SIG-M5 treated with dmso at 0.1 percent for 504 hours (cell line): ENCODE measurements at regions not wholly inside any gene's neighbourhood (a gene's known extent, or its start where the extent isn't known, plus 50 kb on each side); places are given as distances from the start of the nearest gene placed in this dataset.
"Not testable (repeated sequence)": the region's sequence is repeated elsewhere in the genome, so short reads cannot be mapped to it uniquely, and the experiment has no call there.

Source experiments
- DNase-seq: peaks from one replicate; lab custom pipeline; 2025; ENCODE audit not compliant: unreplicated experiment; lab: John Stamatoyannopoulos, UW

DNA sequence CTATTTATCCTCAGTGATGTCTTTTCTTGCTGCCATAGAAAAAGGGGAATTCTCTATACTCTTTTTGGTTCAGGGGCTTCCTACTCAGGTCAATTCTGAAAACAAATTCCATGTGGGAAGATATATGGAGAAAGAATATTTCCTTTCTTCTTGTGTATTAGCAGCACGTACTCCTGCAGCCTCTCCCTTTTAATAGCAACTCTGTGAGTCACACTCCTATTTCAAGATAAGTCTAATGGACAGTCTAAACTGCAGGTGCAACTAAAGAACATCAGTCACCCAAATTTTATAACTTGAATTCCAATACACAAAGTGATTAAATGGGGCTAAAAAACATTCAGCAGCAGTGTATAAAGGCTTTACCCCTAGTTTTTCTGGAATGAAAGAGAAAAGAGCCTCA, 942.2 kb downstream of the CNTNAP5 start:
- DNase-seq: no peak

DNA sequence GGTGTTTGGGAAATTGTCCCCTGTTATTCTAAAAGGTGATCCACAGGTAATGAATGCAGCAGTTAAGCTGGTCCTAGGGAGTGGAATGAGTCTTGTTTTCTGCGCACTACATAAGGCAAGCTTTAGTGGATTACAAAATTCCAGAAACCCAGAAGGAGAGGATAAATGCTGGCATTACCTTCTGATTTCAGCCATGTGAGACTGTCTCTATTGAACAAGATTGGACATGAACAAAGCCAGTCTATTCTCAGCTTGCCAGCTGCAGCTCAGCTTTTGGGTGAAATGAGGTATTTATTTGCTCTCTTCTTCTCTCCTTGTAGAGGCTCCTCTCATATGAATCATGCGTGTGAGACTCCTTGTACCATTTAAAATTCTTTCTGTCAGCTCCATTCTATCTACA, 944.9 kb downstream of the CNTNAP5 start:
- DNase-seq: no peak

DNA sequence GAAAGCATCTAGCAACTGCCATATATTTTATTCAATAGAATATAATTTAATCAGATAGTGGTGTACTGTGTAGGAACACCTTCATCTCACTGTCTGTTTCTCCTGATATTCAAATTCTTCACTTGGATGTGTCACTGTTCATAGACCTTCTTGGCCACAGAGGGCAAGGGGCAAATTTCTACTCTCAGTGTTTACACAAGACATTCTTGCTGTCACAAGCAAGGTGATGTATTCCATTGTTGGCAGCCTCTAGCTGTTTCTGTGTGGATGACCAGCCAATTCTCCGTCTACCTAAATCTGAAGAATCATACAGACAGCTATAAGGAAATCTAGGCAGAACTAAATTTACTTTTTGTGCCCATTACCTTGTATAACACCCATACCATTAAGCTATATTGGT, 948.3 kb downstream of the CNTNAP5 start:
- no peak for DNase-seq

DNA sequence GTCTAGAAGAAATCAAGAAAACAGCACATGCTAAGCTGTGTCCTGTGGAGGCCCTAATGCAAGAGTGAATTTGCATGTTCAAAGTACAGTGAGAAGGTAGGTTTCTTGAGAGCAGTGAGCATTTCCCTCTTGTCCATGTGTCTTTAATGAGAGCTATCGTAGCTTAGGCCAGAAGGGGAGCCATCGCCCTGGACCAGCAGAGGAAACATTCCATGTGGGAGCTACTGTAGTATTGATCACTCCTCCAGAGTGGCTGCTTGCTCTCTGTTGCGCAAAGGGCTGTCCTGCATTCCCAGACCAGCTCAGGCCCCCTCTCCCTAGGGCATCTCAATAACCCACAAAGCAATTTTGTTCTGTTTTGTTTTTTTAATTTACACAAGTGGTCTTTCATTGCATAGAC, 950.1 kb downstream of the CNTNAP5 start:
- DNase-seq: no peak

DNA sequence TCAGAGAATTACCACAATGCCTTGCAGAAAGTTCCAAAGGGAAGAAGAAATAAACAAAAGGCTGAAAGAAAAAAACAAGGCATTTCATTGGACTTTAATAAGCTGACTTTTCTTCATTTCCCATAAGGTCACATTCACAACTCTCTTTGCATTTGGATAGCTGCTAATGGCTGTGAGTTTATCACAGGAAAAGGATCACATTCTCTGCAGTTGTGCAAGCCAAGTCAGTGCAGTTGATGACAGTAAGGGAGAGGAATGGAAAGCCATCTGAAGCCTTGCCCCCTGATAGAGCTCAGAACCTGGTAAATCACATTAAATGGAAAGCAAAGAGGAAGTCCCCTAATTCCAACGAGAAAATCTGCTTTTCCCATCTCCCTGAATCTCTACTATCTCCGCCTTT, 950.6 kb downstream of the CNTNAP5 start:
- no peak for DNase-seq

DNA sequence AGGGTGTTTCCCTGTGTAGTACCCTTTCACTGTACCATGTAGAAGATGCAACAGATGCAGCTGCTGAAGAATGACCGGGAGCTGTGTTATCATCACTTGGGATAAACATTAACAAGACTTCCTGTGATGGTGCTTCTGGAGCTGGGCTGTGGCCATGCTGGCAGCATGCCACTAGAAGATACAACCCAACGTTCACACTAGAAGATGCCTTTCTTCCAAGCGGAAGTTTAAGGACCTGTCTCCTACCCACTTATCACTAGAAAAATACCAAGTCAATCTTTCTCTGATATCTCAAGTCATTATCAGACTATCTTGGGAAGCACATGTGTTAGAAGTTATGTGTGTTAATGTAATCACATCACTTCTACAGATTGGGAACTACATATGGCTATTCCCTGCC, 953.5 kb downstream of the CNTNAP5 start:
- no peak for DNase-seq

DNA sequence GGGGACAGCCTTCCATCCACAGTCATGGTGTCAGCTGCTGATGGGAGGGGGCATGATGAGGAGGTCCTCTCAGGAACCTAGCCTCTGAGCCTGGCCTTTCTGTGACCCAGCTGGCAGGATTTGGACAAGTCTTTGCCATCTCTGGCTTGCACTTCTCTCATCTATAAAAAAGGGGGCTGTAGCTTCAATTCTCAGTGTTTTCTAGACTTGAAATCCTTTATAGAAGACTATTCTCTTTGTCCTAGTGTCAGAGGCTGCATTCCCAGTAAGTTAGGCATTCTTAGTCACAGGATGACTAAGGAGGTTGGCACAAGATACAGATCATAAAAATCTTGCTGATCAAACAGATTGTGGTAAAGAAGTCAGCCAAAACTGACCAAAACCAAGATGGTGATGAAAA, 958.5 kb downstream of the CNTNAP5 start:
- no peak for DNase-seq

DNA sequence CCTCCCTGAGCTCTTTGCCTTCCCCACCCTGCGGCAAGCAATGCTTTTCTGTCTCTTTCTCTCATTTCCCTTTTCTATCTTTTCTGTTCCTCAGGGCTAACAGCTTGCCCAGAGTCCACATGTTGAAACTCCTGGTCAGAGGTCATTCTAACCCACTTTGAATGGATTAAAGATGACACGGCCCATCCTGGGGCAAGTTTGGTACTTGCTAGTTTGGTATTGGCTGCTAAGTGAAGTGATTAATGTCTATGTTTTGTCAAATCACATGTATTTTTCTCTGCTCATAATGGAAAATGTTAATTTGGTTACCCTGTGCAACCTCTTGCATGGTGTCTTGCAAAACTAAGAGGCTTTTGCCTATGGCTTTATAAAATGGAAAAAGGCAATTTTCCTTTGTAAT, 960.2 kb downstream of the CNTNAP5 start:
- peak; percentile 16 for DNase-seq

DNA sequence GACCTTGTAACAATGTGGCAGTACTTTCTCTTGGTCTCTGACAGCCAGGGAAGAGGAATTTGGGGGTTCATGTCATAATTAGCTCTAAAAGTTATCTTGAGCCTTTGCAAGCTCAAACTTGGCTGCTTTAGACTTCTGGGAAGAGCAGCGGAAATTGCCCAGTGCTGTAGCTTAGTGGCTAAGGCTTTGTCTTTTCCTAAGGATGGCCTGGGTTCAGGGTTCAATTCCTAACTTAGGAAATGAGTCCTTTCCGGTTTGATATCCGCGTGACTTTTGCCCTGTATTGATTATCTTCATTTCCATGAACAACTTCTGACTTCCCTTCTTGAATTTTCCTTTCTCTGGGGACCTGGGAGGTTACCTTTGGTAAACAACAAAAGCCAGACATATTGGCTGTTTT, 961.0 kb downstream of the CNTNAP5 start:
- no peak for DNase-seq

DNA sequence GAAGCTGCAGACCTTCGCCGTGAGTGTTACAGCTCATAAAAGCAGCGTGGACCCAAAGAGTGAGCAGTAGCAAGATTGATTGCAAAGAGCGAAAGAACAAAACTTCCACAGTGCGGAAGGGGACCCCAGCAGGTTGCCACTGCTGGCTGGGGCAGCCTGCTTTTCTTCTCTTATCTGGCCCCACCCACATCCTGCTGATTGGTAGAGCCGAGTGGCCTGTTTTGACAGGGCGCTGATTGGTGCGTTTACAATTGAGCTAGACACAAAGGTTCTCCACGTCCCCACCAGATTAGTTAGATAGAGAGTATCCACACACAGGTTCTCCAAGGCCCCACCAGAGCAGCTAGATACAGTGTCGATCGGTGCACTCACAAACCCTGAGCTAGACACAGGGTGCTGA, 961.8 kb downstream of the CNTNAP5 start:
- DNase-seq: not testable (repeated sequence)

DNA sequence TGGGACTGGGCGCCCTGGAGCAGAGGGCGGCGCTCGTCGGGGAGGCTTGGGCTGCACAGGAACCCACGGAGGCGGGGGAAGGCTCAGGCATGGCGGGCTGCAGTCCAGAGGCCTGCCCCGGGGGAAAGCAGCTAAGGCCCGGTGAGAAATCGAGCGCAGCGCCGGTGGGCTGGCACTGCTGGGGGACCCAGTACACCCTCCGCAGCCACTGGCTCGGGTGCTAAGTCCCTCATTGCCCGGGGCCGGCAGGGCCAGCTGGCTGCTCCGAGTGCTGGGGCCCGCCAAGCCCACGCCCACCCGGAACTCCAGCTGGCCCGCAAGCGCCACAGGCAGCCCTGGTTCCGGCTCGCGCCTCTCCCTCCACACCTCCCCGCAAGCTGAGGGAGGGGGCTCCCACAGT, 962.3 kb downstream of the CNTNAP5 start:
- DNase-seq: not testable (repeated sequence)

DNA sequence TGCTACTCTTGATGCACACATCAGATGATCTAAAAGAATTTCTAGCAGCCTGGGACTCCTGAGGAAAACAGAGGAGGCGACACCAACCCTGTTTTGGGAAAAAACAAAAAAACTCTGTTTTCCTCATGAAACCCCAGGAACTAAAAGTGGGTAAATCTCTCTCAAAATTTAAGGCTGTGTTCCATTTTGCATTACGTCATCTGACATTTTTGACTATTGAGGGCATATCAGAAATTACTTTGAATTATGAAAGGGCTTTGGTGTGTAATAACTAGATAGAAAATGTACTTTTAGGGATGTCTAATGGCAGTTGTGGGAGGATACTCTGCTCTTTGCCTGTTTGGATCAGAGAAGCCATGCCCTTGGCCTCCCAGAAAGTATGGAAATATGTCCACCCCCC, 963.0 kb downstream of the CNTNAP5 start:
- no peak for DNase-seq

DNA sequence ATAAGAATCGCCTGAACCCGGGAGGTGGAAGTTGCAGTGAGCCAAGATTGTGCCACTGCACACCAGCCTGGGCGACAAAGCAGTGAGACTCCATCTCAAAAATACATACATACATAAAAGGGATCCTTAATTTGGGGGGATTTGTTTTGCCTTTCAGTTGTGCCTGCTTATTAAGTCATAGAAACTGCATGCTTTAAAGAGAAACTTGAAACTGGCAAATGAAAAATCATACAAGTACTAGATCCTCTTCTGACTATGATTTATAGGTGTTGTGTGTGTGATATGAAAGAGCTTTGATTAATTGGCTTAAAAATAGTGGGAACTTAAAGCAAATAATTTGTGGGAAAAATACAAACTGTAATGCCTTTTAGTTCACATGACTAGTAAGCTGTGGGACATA, 963.7 kb downstream of the CNTNAP5 start:
- DNase-seq: no peak

DNA sequence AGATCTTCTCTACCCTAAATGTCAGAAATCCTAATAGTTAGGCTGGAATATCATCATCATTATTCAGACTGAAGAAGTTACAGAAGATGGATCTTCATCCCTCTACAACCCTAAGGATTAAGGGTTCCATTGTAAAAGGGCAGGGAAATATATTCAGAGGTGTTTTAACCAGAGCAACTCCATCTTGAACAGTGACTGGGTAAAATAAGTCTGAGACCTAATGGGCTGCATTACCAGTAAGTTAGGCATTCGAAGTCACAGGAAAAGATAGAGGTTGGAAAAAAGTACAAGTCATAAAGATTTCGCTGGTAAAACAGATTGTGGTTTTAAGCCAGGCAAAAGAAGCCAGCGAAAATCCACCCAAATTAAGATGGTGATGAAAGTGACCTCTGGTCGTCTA, 968.7 kb downstream of the CNTNAP5 start:
- DNase-seq: no peak

DNA sequence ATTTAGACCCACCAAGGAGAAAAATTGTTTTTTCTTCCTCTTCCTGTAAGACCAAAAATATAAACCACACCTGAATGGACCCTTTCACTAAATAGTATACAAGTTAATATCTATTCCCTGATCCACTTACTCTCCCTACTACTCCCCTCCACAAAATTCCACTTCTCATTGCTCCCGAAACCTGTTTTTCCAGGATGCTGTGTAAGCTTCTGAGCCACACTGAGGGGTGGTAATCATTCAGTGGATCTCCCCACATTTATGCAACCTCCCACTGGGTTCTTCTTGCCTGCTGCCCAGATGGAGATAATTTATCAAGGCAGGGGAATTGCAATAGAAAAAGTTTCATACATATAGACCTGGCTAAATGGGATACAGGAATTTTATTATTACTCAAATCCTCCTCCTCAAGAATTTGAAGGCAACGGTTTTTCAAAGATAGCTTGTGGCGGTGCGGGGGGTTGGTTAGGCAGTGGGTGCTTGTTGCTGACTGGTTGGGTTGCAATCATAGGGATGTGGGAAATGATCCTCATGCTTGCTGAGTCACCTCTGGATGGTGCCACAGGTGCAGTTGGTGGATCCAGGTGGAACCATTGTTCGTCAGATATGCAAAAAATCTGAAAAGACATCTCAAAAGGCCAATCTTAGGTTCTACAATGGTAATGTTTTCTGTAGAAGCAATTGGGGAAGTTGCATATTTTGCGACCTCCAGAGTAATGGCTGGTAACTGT, 970.3 kb downstream of the CNTNAP5 start:
- no peak for DNase-seq

DNA sequence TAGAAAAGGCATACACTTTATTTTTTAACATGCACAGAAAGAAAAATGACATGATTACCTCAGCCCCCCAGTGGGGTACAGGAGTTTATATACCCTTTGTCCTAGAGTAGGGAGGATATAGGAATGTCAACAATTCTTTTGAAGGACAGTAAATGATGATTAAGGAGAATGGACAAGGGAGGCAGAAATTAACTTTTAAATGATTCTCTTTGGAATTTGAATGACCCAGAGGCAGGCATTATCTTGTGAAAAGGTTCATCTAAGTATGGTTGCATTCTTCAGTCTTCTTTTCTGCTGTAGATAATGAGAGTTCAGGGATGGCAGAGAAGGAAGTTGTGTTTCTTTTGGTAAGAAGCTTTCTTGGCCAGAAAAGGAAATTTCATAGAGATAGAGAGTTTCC, 971.3 kb downstream of the CNTNAP5 start:
- DNase-seq: no peak

DNA sequence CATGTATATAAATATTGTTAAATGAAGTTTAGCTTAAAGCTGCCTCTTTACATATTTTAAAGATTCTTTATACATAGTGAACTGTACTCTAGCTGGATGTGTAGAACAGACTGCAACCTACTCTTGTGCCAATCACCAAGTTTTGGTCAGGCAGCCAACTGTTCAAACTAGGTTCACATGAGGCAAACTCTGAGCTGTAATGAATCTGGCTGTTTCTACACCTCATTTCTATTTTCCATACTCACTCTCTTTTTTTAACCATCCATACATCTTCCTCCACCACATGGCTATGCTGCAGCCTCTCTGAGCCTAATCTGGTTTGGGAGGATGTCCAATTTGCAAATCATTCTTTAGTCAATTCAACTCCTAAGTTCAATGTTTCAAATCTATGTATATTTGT, 974.8 kb downstream of the CNTNAP5 start:
- DNase-seq: no peak

DNA sequence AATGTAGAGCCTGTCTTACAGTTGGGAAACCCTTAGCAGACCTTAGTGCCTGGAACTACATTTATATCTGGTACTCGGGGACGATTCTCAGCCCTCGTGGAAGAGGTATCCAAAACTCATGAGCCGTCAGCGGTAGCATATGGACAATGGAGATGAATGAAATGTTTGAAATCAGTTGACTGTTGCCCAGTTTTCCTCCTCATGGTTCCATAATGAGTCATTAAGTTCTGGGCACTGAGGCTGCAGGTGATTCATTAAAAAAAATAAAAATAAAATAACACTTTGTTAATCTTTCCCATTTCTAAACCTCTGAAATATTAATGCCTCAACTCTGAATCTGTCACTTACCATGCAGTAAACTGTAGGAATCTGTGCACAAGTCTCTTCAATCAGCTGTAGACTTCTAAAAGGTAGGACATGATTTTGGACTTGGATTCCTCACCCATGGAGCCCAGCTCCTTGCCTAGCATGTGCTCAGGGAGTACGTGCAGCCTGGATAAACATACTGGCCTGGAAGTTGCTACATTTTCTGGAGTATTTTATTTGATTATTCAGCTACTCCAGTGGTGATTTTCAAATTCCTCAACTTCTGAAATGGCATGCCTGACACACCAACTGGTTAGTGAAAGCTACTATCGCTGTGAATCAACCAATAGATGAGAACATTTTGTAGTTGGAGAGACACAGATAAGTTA, 979.2 kb downstream of the CNTNAP5 start:
- no peak for DNase-seq

DNA sequence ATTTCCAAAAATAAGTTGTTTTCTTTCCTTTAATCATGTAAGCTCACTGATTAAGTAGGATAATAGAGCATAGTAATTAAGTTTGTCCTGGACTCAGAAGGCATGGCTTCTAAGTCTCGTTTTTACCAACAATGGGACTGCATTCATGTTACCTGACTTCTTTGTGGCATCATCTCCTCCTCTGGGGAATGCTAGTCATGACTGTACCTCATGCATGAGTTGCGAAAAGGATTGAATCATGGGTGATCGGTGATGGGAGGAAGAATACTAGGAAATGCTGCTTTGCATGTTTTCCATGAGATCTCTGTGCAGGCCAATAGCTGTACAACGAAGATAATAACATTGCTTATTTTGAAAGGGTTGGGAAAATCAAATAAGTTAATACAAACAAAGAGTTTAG, 981.6 kb downstream of the CNTNAP5 start:
- no peak for DNase-seq

DNA sequence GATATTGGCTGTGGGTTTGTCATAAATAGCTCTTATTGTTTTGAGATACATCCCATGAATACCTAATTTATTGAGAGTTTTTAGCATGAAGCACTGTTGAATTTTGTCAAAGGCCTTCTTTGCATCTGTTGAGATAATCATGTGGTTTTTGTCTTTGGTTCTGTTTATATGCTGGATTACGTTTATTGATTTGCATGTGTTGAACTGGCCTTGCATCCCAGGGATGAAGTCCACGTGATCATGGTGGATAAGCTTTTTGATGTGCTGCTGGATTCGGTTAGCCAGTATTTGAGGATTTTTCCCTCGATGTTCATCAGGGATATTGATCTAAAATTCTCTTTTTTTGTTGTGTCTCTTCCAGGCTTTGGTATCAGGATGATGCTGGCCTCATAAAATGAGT, 1003.6 kb downstream of the CNTNAP5 start:
- not testable (repeated sequence) for DNase-seq

DNA sequence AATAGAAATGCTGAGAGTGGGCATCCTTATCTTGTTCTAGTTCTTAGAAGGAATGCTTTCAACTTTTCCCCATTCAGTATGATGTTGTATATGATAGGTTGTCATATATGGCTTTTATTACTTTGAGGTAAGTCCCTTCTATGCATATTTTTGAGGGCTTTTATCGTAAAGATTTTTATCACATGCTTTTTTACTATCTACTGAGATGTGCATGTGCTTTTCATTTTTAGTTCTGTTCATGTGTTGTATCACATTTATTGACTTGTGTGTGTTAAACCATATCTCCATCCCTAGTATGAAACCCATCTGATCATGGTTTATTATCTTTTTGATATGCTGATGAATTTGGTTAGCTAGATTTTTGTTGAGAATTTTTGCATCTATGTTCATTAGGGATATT, 1008.8 kb downstream of the CNTNAP5 start:
- no peak for DNase-seq

DNA sequence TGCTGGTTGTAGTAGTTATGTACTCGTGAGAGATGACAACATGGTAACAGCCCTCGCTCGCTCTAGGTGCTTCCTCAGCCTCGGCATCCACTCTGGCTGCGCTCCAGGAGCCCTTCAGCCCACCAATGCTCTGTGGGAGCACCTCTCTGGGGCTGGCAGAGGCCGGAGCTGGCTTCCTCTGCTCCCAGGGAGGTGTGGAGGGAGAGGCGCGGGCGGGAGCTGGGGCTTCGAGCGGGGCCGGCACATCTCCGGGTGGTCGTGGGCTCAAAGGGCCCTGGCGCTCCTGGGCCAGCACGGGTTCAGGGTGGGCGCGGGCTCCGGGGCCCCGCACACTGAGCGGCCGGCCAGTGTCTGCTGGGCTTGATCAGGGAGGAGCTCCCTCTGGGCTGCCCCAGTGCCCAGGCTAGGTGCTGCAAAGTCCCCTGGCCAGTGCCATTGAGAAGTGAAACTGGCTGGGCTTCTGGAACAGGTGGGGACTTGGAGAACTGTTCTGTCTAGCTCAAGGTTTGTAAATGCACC, 1012.1 kb downstream of the CNTNAP5 start:
- DNase-seq: no peak

DNA sequence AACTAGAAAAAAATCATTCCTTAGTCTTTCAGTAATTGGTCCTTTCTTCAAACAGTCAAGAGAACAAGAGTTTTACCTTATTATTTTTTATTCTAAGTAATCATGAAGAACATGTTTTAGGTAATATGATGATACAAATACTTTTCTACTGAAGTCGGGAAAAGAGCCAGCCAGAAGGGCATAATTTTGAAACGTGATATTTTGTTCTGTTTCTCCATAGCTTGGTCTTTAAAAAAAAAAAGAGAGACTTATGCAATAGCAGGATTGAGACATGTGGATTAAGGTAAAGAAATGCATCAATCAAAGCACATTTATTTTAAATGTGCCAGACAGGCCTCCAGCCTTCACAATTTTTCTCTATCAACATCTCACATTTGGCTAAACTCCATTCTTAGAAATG, 1016.8 kb downstream of the CNTNAP5 start:
- no peak for DNase-seq
